ENCODE measurements at regions not wholly inside any gene's neighbourhood (a gene's known extent, or its start where the extent isn't known, plus 50 kb on each side); places are given as distances from the start of the nearest gene placed in this dataset.
"Not testable (repeated sequence)": the region's sequence is repeated elsewhere in the genome, so short reads cannot be mapped to it uniquely, and the experiment has no call there.

- DNase-seq, result no peak
Observed at GRCh38 chr17:63178530-63178929, 212.5 kb downstream of the TANC2 start.

- DNase-seq, result no peak
Observed at GRCh38 chr17:63181856-63182255, 215.8 kb downstream of the TANC2 start.

GRCh38 chr17:63185420-63185819, 219.4 kb downstream of the TANC2 start:
- DNase-seq, result no peak

GRCh38 chr17:63189082-63189481, 223.0 kb downstream of the TANC2 start:
- no peak for DNase-seq

- no peak for DNase-seq
Observed at GRCh38 chr17:63189930-63190329, 223.9 kb downstream of the TANC2 start.

GRCh38 chr17:63190821-63191370, 224.9 kb downstream of the TANC2 start:
- no peak for DNase-seq

GRCh38 chr17:63191610-63192009, 225.6 kb downstream of the TANC2 start:
- no peak for DNase-seq

- no peak for DNase-seq
Observed at GRCh38 chr17:63193827-63194226, 227.8 kb downstream of the TANC2 start.

GRCh38 chr17:63196772-63197335, 230.8 kb downstream of the TANC2 start:
- DNase-seq, result no peak

GRCh38 chr17:63203652-63204051, 237.6 kb downstream of the TANC2 start:
- no peak for DNase-seq

GRCh38 chr17:63221939-63222338, 224.2 kb downstream of the CYB561 start:
- no peak for DNase-seq

- DNase-seq, result no peak
Observed at GRCh38 chr17:63222655-63223054, 223.5 kb downstream of the CYB561 start.

GRCh38 chr17:63223212-63223911, 222.7 kb downstream of the CYB561 start:
- no peak for DNase-seq

GRCh38 chr17:63224644-63225043, 221.5 kb downstream of the CYB561 start:
- DNase-seq, result no peak

- not testable (repeated sequence) for DNase-seq
Observed at GRCh38 chr17:63226720-63227119, 219.4 kb downstream of the CYB561 start.

GRCh38 chr17:63231015-63231620, 215.0 kb downstream of the CYB561 start:
- DNase-seq, result not testable (repeated sequence)

- no peak for DNase-seq
Observed at GRCh38 chr17:63232565-63233310, 213.4 kb downstream of the CYB561 start.

- no peak for DNase-seq
Observed at GRCh38 chr17:63240106-63240505, 206.0 kb downstream of the CYB561 start.

- DNase-seq, result no peak
Observed at GRCh38 chr17:63246344-63246743, 199.8 kb downstream of the CYB561 start.

- DNase-seq, result no peak
Observed at GRCh38 chr17:63247706-63248105, 198.4 kb downstream of the CYB561 start.

- no peak for DNase-seq
Observed at GRCh38 chr17:63249256-63250004, 196.7 kb downstream of the CYB561 start.

GRCh38 chr17:63250830-63251229, 195.3 kb downstream of the CYB561 start:
- DNase-seq, result no peak
